ENCODE measurements at regions not wholly inside any gene's neighbourhood (a gene's known extent, or its start where the extent isn't known, plus 50 kb on each side); places are given as distances from the start of the nearest gene placed in this dataset.

GRCh38 chr5:82655078-82655477 is 376.9 kb upstream of the RPS23 start:
- TF ChIP-seq CTCF (IDR thresholded peaks at IDR 0.05; ENCODE audit: low read depth, low read length) = no peak
- H3K4me3 ChIP-seq (ENCODE audit: low read depth, low read length) = no peak overlapping the region

GRCh38 chr5:82649943-82650342 is 371.8 kb upstream of the RPS23 start:
- no peak for TF ChIP-seq CTCF (IDR thresholded peaks at IDR 0.05; ENCODE audit: low read depth, low read length)
- no peak overlapping the region for H3K4me3 ChIP-seq (ENCODE audit: low read depth, low read length)

GRCh38 chr5:82644766-82645165 is 366.6 kb upstream of the RPS23 start:
- no peak overlapping the region for H3K4me3 ChIP-seq (ENCODE audit: low read depth, low read length)
- TF ChIP-seq CTCF (IDR thresholded peaks at IDR 0.05; ENCODE audit: low read depth, low read length) = no peak

GRCh38 chr5:82644229-82644628 is 366.1 kb upstream of the RPS23 start:
- TF ChIP-seq CTCF (IDR thresholded peaks at IDR 0.05; ENCODE audit: low read depth, low read length) = no peak

GRCh38 chr5:82642313-82642712 is 364.2 kb upstream of the RPS23 start:
- H3K4me3 ChIP-seq (ENCODE audit: low read depth, low read length) = no peak overlapping the region
- no peak for TF ChIP-seq CTCF (IDR thresholded peaks at IDR 0.05; ENCODE audit: low read depth, low read length)

More at GRCh38 chr5:82644229-82644628, 366.1 kb upstream of the RPS23 start:
- H3K4me3 ChIP-seq (ENCODE audit: low read depth, low read length) = no peak overlapping the region

- peak; percentile 47 for TF ChIP-seq CTCF (IDR thresholded peaks at IDR 0.05; ENCODE audit: low read depth, low read length)
- H3K4me3 ChIP-seq (ENCODE audit: low read depth, low read length) = no peak overlapping the region
Measured at GRCh38 chr5:82641331-82642003, 363.3 kb upstream of the RPS23 start.

GRCh38 chr5:82640916-82641315 is 362.8 kb upstream of the RPS23 start:
- no peak for TF ChIP-seq CTCF (IDR thresholded peaks at IDR 0.05; ENCODE audit: low read depth, low read length)
- no peak overlapping the region for H3K4me3 ChIP-seq (ENCODE audit: low read depth, low read length)
